HG03521 (cell line): ENCODE measurements at regions not wholly inside any gene's neighbourhood (a gene's known extent, or its start where the extent isn't known, plus 50 kb on each side); places are given as distances from the start of the nearest gene placed in this dataset.

Experiments used
- ATAC-seq: cut with Tn5 transposase; IDR thresholded peaks from one replicate; pipeline ENCODE4 v1.9.1; 2021; ENCODE audit warnings: mild to moderate bottlenecking, moderate library complexity; ENCODE audit not compliant: unreplicated experiment

DNA sequence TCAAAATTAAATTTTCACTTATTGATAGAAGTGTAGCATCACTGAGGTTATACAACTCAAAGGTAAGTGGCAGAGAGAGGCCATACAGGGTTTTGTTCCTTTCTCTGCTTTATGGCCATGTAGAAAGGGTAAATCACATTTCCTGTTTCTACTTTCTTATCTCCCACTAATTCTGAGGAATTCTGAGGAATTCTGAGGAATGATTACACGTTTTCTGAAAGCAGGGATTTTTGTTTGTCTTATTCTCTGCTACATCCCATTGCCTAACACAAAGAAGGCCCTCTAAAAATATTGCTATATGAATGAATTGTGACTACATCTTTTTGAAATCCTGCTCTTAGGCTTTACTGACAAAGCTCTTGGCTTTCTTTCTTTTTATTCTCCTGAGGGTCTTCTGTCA is 516.9 kb upstream of the ZNF608 start:
- ATAC-seq = no peak

DNA sequence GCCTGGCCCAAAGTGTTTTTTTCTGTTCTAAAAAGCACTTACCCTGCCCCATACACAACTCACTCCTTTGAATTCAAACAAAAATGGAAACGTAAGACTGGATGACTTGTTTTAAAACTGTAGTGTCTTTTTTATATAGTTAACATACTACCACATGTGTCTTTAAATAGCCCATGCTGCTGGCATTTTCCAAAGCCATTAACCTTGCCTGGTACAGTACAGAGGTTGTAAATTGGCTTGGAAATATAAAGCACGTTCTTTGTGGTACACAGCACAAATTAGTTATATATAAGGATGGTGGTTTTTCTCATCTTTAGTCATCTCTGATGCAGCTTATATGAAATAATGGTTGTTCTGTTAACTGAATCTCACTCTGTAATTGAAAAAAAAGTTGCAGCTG is 519.7 kb upstream of the ZNF608 start:
- ATAC-seq = no peak

DNA sequence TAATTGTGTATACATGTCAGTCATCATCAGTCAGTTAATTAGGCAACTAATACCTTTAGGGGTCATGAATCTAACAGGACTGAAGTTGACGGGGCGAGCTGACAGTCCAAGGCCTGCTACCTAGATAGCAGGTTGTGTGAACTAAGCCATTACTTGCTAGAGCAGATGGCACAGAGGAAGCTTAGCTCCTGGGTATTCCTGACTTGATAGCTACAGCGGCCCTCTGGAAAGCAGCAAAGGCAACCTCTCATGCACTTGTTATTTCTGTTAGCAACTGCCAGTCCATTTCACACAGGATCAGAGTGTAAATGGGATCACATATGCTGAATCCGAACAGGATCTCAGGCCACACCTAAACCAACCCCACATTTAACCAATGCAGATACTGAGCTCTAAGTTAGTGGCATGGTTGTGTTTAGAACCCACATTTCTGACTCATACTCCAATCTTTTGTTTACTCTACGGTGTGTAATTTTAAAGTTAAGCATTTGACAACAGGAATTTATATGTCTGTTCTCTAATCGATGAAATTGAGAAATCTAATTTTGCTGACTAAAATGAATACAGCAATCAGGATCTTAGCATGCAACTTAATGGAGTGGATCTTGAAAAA is 521.3 kb upstream of the ZNF608 start:
- no peak for ATAC-seq

DNA sequence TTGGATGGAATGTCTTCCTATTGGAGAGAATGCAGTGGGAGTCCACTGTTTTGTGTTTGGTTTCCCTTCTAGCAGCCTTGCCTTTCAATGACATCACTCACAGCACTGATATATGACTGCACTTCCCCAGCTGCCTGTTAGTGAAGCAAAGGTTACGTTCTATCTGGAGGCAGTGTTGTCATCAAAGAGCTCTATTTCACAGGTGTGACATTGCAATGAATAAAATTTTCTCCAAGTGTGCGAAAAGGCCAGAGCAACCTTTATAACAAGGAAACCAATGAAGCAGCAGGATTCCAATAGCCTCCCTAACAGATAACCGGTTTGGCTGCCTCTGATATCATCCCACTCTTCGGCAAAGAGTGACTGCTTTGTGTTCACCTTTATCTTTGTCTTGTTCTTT is 523.5 kb upstream of the ZNF608 start:
- ATAC-seq = no peak

DNA sequence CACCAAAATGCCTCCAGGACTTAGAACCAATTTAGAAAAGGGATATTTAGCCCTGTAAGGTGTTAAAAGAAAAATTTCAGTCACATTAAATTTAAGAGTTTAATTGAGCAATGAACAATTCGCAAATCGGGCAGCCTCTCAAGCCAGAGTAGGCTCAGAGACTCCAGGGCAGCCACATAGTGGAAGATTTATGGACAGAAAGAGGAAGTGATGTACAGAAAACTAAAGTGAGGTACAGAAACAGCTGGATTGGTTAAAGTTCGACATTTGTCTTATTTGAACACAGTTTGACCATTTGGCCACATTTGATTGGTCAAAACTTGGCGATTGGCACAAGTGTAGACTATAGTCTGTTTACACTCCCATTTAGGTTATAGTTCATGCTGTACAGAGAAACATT is 525.9 kb upstream of the ZNF608 start:
- no peak for ATAC-seq

DNA sequence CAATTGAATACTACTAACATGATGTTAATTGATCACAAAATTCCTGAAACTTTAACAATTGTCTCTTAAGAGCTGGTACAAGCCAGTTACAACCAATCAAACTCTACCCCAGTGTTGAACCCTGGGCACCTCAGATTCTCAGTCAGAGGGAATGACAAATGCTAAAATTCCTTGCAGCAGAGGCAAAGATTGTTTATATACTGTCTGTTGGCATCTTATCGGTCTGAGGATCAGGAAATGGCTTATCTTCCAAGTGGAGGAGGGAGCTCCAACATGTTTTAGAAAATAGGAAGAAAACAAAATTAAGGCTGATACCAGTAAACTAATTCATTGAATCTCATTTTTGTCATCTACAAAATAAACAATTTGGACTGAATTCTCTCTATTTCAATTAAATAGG is 527.8 kb upstream of the ZNF608 start:
- no peak for ATAC-seq

DNA sequence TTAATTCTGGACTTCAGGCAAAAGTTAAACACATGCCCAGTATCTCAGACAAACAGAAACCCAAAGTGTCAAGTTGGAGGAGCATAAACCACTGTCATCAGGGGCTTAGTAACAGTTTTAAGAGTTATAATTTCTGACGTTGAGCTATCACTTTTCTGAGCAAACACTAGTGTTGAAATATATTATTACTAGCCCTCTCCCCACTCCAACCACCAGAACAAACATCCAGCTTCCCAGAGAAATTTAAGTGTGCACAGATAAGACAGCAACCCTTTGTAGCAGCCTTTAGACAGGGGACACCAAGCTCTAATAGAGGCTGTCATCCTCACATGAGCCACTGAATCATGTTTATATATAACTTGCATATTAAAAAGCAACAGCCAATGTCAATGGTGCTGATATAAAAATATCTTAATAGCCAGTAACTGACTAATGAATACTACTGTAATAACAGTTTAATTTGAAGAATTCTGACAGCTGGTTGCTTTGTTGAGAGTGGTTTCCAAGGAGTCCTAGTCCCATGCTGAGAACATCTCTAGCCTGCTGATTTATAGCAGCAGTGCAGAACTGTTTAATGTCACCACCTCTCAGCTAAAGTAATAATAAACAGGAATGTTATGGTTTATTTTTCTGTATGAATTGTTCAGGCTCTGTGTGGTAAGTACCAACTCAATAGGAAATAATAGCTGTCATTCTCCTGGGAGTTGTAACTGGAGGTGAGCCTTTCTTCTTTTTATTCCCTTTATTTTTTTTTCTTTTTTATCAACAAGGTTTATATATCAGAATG is 528.7 kb upstream of the ZNF608 start:
- no peak for ATAC-seq

DNA sequence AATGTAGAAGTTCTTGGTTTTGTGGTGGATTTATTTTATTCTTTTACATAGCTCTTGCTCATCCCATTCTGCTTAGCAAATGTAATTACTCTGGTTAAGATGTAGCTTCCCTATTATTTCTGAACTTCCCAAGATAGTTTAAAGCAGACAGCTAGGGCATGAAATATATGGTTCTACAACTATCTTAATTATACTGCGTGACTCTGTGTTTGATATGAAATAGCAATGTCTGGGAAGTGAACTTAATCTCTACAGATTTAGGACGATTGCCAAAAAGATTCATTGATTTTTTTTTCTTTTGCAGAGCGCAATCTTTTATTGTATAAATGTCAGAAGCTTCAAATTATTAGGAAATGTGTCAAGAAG is 529.3 kb upstream of the ZNF608 start:
- ATAC-seq = no peak

DNA sequence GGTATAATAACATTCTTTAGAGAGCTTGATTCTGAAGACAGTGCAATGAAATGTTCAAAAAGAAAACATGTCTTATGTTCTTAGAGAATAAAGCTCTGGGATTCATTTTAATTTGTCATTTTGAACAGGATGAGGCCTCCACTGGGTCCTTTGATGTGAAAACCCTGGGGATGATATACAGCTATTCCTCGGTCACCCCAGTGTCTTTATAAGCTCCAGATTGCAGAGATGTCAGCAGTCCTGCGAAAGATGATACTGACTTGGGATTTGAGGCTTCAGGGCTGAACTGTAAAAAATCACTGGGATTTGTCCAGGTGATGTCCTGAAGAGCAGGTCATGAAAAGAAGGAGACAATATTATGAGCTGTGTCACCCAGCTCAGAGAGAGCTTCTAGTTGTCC is 529.7 kb upstream of the ZNF608 start:
- ATAC-seq = no peak

DNA sequence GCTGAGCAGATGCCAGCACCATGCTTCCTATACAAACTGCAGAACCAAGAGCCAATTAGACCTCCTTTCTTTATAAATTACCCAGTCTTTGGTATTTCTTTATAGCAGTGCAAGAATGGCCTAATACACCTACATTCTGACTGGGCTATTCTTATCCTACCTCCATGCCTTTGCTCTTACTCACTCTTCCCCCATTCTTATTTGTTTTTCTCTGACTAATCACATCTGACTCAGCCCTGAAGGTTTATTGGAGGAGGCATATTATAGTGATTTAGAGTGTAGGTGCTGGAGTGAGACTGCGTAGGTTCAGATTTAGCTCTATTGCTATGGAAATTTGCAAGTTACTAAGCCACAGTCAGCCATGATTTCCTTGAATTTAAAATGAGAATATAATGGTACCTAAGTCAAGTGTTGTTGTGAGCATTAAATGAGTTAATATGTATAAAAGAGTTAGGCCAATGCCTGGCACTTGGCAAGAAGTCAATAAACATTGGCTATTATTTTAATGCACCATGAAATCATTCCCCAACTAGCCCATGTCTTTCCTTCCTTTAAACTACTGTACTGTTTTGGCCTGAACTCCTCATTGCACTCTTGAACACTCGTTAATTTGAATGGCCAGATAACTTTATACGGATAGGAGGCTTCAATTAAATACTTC is 531.2 kb upstream of the ZNF608 start:
- no peak for ATAC-seq

DNA sequence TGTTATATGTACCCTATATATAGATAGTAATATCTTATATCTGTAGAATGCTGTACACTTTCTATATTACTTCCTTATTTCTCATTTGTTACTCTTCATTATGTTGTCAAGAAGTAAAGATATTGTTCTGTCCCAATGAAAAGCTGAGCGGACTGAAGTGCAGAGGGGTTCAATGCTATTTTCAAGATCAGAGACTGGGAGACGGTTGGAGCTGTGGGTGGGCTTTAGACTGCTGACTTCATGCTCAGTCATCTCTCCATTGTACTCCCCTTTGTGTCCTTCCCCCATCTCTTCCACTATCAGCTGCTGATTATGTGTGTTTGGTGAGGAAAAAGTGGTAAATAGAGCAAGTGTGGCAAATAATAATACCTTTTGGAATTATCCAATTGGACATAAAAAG is 532.3 kb upstream of the ZNF608 start:
- no peak for ATAC-seq

DNA sequence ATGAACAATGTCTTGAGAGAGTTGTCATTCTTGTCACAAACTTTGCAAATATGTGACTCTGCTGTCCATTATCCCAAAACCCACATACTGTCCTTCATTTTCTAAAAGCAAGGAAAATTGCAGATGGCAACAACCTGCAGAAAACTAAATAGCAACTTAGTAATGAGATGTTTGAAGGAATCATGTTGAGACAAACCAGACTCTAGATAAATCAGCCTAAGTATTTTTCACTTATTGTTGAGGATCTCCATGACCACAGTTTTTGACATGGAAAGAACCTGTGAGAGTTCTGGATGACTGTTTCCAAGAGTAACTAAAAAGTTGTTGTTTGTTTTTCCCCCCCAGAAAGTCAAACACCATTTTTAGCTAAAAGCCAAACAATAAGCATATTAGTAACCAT is 535.2 kb upstream of the ZNF608 start:
- ATAC-seq = no peak

DNA sequence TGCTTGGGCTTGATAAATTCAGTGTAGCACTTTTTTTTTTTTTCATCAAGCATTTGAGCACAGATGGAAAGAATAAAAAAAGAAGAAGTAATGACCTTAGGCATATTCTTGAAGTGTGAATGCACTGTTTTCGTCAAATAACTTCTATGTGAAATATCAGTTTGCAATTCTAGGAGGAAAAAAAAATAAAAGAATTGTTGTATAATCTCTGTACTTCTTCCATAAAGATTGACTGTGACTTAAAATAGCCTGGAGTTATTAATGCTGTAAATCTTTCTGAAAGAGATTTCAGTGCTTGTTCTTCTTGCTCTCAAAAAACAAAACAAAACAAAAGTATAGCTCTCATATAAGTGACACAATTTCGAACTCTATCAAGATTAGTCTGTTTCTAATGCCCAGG is 536.9 kb upstream of the ZNF608 start:
- no peak for ATAC-seq

DNA sequence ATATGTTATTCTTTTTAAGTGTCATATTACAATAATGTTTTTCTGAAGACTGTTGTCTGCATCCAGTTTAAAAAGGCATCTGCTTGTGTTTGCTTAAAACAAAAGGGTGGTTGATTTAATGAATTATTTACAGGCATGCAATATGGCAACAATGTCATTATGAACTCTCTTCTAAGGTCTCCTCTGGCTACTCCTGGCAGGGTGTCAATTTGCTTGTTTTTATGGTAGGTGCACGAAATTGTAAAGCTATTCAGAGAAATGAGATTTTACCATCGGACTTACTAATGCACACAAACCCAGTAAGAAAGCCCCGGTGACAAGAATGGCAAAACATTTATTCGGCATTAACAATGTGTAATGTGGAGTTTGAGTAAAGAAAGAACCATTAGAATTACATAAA is 539.8 kb upstream of the ZNF608 start:
- no peak for ATAC-seq

DNA sequence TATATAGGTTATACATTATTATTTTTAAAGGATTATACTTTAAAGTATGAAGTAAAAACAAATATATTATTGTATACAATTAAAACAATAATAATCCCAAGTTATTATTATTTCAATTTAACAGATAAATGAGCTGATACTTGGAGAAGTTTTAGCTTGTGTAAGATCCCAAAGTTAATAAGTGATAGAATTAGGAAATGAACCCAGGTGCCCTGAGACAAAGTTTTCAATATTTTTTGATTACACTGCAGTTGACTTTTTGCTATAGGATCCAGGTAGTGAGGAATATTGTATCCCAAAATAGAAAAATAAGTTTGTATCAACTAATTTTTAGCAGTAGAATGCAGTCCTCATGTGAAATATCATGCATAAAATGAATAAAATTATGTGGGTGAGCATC is 543.2 kb upstream of the ZNF608 start:
- ATAC-seq = no peak

DNA sequence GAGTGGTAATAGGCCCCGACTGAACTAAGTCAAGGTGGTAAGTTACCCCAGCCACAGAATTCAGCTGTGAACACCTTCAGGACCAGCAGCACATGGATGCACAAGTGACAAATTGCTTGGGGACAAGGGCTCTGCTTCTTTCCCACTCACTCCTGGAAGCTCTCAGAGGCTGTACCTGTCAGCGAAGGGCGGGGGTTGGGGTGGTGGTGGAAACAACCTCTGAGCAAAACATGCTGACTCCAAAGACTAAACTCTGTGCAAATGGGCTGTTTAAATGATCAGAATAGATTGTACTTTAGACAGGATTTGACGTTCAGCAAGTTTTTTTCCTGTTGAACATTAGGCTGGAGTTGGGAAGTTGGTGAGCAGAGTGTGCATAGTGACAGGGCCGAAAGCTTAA is 544.5 kb upstream of the ZNF608 start:
- no peak for ATAC-seq

DNA sequence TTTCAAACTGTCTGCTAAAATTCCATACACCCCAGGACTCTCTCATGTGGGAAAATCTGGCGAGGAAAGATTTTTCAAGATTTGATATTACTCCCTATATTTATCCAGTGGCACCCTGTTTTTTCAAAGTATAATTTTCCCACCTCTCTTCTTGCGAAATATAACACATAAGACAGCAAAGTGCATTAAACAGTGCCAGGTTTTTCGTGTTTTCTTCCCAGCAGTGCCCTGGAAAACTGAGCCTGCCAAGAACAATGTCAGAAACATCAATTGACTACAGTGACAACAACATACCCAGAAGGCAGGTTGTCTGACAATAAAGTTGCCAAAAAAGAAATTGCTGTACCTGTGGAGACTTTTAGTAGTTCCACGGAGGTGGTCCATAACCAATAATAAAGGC is 545.0 kb upstream of the ZNF608 start:
- no peak for ATAC-seq

DNA sequence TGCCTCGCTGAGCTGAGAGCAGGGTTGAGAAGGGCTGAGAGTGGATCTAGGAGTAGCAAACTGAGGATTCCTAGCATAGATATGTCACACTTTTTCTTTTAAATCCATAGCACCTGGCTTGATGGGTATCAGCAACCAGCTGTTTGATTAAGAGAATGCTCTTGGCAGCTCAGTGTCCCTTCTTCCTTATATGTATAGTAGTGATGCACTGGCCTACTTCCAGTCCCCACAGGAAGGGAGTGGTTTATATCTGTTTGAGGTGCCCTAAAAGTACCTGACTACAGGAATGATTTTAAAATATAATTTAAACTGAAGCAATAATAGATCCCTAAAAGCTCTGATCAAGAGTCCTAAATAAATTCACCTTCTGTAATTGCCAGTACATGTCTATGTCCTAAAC is 546.8 kb upstream of the ZNF608 start:
- ATAC-seq = no peak

DNA sequence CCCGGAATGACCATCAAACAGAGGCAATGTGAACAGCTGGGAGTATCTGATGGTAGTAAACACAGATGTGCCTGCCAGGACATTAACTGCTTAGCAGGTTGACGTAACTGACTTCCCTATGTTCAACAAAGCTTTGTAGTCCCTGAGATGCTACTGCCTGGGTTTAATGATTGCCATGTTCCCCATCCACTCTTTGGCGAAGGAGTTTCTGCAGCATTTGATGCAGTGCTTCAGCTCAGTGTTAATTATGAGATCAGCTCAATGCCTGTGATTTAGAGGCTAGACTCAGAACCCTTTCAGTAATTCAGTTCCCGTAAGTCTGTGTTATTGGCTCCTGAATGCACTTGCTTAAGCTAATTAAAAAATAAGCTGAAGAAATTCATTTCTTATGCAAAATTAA is 547.3 kb upstream of the ZNF608 start:
- ATAC-seq = no peak

DNA sequence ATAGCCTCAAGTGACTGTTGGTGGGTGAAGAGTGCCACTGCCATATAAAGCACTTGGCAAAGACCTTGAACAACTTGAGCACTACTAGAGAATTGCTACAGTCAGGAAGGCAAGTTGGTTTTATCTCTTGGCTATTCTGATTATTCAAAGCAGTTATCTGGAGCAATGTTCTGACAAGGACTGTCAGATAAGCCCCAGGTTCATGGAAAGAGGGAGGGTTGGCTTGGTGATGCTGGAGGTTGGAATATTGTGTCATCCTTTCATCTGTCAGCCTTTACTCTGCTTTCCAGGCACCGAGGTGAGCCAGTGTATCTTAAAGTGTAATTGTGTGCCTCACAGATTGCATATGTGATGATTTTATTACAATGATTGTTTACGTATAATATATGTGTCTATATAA is 548.4 kb upstream of the ZNF608 start:
- ATAC-seq = no peak

DNA sequence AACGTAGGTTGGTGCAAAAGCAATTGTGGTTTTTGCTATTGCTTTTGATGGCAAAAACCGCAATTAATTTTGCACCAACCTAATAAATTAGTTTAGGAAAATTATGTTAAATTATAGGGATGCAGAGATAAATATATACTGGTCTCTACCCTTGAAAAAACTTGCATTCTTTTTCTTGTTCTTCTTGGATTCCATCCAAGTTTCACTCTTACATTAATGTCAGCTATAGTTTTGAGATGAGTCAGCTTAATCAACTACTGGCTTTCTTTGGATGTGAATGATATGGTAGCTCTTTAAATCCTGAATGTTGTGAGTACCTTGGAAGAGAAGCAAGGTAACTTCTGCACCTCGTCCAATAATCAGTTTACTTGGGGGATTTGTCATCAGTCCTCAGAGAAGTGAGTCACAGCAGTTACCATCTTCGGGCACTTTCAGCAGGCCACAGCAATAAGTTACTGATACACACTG is 549.0 kb upstream of the ZNF608 start:
- ATAC-seq = no peak

DNA sequence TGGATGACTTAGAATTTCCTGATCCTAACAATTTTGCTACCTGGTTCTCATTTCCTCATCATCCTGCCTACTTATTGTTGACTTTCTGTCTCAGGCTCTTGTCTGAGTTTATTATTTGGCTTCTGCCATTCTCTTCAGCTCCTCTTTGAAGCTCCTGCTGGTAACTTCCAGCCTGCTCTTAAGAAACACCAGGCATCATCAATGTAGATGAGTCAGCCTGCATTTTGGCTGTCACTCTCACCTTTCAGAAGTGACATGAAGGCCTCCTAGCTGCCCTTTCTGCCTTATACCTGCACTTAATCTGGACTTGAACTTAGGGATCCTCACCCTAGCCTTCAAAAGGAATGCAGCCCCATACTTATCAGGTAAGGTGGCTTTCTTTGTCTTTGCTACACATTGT is 551.8 kb upstream of the ZNF608 start:
- no peak for ATAC-seq
